Retina (tissue), 1 donor: ENCODE measurements at regions not wholly inside any gene's neighbourhood (a gene's known extent, or its start where the extent isn't known, plus 50 kb on each side); places are given as distances from the start of the nearest gene placed in this dataset.
"Not testable (repeated sequence)": the region's sequence is repeated elsewhere in the genome, so short reads cannot be mapped to it uniquely, and the experiment has no call there.

ENCODE experiments used
- DNase-seq: peaks from one replicate; pipeline ENCODE4 v3.0.0-alpha.2; 2016

DNA sequence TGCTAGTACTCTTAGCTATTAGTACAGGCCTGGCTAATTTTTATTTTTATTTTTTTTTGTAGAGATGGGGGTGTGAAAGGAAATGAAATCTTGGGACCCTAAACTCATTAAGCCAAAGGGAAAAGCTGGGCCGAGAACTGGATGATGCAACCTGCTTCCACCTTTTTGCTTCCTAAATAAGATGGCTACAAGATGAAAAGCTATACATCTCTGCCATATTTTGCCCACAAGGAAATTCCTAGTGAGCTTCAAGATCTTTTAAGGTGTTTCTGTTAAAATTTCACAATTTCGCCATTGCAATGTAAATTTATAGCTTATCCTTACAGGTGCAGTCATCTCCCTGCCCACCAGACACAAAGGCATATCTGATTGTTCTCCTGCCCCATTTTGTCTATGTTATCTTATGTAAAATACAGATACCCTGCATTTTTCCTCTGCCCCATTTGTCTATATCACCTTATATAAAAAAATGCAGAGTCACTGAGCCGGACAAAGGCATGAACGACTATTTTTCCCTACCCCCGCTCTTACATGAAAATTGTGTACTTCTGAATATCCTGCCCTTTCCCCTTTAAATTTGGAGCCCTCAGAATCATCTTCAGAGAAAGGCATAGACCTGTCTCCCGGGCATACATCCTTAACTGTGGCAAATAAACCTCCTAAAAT is 112.0 kb upstream of the SLC38A2 start:
- DNase-seq, result no peak

DNA sequence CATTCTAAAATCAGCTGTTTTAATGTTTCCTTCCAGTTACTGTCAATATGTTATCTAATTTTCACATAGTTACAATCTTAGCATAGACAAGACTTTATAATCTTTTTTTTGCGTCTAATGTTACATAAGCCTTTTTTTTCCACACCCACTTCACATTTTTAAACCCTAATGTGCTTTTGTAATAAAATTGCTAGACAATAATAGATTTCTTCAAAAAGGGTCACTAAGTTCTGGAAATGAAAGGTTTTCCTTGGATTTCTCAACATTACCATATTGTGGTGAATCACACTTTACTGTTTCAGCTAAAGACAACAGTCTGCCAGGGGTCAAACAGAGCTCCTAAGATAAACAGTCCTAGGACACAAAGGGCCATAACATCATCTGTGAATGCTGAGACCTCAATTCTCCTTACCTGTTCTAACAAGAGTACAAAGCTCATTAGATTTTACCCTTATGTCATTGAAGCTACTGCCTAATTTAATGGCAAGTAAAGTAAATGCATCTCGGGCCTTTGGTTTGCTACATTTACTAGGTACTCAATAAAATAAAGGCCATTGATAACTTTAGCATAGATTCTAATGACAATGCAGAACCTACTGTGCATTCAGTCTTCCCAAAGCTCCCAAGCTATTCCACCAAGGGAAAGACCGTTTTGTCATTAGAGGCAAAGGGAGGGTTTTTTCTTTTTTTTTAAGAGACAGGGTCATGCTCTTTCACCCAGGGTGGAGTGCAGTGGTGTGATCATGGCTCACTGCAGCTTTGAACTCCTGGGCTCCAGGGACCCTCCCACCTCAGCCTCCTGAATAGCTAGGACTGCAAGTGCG is 111.2 kb upstream of the SLC38A2 start:
- DNase-seq, result no peak

DNA sequence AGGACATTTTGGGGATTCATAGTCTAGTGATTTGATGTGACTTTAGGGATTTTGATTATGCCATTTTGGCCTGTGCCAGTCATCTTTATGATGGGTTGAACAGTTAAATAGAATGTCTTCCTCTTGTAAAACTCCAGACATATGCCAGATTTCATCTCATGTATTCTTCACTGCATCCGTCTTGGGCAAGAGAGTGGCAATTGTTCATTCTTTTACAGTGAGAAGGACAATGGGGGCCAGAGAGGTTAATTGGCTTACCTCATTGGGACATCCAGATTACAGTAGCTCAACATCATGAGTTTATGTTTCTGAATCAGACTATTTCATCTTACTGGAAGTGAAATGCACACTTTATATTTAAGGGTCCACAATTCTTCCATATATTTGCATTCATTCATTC is 108.2 kb upstream of the SLC38A2 start:
- DNase-seq, result no peak

DNA sequence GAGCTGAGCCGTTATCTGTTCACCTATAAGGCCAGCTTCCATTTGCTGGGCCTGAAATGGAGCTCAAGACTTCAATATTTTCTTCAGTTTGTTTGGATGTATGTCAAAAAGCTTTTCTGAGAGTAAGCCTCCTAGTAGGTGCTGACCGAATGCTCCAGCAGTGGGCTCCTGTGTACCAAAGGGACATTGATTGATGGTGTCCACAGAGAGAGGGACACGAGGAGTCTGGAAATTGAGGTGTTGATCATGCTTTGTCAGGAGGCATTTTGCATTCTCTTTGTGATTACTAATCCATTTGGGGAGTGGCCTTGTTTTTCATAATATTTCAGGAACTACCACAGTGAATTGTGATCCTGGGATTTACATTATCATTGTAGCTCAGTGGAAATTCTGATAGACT is 107.7 kb upstream of the SLC38A2 start:
- no peak for DNase-seq

DNA sequence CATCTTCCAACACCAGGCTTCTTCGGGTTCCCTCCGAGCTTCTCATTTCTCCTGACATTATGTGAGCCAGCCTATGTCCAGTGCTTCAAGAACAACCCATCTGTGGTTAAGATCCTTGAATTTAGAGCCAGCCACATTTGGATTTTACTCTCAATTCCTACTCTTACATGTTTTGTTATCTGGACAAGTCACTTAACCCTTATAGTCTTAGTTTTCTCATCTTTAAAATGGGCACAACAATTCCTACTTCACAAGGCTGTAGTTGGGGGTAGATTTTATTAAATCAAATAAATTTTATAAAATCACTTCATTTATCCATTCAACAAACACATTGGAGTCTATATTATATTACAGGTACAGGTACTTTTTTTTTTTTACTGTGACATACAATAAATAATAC is 105.5 kb upstream of the SLC38A2 start:
- no peak for DNase-seq

DNA sequence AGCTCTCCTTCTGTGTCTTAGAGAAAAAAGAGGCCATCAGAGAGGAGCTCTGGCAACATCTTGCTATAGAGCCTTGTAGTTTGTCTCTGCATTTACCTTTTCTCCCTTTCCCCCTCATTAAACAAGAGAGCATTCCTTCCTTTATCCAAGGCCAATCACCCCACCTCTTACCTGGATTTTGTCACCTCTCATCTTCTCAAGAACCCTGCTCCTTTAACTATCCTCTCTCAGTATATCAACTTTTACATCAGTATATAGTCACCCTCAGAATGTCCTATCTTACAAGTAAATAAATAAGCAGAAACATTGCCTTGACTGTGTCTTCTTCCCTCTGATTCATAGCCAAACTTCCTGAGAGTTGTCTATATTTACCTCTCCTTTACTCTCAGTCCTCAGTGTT is 105.0 kb upstream of the SLC38A2 start:
- no peak for DNase-seq

DNA sequence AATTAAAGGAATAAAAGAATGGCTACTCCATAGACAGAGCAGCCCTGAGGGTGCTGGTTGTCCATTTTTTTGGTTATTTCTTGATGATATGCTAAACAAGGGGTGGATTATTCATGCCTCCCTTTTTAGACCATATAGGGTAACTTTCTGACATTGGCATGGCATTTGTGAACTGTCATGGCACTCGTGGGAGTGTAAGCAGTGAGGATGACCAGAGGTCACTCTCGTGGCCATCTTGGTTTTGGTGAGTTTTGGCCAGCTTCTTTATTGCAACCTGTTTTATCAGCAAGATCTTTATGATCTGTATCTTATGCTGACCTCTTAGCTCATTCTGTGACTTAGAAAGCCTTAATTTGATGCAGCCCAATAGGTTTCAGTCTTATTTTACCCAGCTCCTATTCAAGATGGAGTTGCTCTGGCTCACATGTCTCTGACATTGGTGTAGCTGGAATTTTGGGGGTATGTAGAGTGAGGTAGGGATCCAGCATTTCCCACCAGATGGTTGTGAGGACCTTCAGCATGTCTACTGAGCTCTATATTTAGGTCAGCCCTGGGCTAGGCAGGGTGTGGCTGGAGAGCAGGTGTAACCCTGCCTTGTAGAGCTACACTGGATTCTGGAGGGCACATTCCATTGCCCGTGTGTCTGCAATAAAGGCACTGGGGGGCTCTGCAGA is 103.5 kb upstream of the SLC38A2 start:
- DNase-seq, result no peak

DNA sequence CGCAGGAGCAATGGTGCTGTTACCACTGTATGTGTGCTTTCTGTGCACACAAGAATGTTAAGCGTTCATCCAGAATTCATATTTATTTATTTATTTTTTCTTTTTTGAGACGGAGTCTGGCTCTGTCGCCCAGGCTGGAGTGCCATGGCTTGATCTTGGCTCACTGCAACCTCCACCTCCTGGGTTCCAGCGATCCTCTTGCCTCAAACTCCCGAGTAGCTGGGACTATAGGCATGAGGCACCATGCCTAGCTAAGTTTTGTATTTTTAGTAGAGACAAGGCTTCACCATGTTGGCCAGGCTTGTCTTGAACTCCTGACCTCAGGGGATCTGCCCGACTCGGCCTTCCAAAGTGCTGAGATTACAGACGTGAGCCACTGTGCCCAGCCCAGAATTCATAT is 101.8 kb upstream of the SLC38A2 start:
- DNase-seq, result not testable (repeated sequence)

DNA sequence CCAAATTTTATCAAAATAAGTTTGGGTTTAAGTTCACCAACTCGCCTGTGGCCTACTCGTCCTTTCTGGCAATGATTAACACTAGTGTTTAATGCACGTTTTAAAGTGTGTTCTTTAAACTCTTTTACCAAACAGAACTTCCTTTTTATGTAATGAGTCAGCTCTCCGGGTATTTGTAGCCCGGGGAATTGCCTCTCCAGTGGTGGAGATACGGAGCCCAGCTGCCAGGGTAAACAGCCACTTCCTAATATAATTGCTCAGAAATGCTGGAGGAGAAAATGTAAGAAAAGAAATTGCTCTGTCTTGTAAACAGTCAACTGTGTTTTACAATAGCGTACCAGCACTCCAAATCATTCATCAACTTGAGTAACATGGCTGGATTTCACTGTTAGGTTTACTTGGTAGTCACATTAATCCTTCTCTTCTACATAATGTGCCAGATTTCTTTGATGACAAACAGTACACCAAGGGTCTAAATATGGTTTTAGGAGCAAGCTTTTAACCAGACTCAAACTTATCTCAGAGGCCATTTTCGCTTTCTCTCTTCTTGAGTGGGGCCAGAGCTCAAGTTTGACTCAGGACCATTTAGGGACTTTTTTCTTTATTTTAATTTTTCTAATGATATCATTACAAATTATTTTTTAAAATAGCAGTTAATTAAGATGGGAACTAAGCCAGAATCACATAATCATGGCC is 101.2 kb upstream of the SLC38A2 start:
- no peak for DNase-seq

DNA sequence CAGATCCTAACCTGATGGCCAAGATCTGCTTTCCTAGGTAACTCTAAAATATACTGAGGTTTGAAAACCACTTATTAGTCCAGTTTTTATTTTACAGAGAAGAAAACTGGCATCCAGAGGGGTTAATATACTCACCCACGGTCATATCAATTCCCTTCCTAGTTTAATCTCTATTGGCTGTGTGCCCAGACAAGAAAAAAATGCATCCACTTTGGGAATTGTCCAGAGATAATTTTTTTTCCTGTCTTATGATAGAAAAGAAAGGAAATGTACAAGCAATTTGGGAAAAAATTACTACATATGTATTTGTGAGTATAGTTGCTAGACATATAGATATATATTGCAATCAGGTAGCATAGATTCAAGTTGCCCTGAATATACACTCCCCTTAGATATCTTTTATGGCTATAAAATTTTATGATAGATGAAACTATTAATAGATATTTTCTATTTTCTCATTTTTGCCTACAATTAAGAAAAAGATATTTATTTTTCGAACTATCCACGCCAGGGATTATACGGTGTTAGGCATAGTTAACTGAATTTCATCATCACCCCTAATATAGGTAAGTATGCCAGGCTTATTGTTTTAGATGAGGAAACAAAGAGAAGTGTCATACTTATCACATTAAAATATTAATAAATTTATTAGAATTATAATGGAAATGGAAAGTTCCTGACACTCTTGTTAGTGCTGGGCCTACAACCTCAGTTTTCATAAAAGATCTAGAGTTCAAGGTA is 100.5 kb upstream of the SLC38A2 start:
- no peak for DNase-seq

DNA sequence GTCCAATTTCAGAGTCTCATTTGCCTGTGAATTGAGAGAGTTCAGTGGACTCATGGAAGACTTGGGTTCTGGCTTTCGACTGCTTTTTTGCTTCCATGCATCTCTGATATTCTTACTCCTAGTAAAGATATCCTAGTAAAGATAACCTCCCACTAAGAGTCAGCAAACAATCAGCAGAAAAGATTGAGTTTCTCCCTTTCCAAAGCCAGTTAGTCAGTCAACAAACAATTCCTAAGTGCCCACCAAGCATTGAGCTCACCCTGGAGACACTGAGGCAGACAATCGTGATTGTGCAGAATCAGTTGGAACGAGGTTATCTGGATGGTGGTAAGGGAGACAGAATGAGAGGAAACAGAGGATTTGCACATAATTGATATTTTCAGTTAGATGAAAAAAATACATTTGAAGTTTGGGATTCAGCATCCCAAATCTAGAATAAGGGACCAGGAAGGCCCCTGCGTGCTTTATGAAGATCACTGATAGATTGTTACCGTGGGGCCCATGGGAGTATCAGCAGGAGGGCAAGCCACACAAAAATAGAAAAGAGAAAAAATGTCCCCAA is 99.7 kb upstream of the SLC38A2 start:
- DNase-seq, result no peak

DNA sequence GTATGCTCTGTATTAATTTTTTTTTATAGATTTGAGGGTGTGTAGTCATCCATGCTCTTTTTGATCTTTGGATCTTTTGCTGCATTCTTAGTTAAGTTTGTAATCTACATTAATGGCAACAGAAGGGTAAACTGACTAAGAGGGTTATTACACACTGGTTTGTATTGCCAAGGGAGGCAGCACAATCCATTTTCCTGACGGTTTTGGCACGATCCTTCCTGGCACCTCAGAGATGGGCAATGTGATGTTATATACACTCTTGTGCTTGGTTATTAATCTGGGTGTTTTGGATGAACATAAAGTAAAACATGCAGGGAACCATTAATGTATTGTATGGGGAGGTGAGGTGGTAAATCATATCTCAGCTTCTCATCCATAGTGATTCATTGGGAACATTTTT is 98.8 kb upstream of the SLC38A2 start:
- DNase-seq, result no peak

DNA sequence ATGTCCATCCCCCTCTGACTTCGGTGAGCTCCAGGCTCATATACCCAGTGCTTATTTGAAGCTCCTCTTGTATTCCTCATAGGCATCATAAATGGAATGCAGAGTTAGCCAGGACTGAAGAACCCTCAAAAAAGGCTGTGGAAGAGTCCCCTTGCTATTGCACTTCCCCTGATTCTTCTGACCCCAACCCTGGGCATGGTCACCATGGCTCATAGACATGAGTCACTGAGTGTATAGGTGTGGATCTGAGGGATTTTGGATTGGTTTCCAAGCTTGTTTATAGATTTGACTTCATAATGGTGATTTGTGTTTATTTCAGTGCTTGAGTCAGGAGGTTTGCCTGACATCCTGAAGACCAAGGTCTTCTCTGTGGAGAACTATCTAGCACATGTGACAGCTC is 98.4 kb upstream of the SLC38A2 start:
- no peak for DNase-seq

DNA sequence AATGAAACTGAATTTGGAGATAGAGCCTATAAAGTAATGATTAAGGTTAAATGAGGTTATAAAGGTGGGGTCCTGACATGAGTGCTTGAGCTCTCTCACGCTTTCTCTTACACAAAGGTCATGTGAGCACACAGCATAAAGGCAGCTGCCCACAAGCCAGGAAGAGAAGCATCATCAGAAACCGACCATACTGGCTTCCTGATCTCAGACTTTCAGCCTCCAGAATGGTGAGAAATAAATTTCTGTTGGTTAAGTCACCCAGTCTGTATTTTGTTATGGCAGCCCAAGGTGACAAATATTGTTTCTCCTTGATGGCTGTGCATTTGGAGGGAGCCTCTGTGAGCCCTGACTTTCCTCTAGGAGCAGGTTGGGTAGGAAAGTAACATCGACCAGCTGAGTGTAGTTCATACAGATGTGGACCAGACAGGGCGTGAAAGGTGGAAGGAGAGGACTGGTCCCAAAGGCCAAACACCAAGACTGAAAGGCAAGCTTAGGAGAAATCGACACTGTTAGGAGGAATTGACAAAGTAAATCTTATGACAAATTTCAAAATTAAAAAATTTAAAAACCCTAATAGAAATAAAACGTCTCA is 97.6 kb upstream of the SLC38A2 start:
- DNase-seq, result no peak

DNA sequence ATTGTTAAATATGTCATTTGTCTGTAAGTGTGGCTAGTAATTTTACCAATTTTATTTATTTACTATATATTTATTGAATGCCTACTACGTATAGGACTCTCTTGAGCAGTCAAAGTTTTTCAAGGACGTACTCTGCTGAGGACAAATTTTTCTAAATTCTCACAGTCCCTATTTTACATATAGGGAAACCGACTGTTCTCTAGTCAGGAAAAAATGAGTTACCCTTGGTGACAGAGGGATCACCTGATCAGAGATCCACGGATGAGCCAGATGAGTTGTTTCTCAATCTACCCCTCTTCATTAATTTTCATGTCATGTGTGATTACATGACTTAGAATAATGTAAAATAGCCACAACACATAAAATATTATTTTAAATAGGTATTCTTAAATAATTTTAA is 96.2 kb upstream of the SLC38A2 start:
- no peak for DNase-seq

DNA sequence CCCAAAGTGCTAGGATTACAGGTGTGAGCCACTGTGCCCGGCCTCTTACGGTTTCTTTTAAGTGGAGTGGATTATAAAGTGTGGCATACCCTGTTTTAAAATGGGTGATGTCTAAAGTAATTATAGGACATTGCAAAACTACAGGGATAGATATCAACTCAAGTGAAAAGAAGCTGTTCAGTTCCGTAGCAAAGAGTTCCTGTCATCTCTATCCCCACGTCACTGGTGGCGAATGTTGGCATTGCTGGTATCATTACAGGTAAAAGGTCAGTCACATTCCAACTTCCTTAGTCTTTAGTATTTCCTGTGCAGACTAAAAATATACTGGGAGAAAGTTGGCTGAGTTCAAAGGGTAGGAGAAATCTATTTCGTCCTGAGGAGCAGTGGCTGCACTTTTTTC is 95.6 kb upstream of the SLC38A2 start:
- DNase-seq, result no peak

DNA sequence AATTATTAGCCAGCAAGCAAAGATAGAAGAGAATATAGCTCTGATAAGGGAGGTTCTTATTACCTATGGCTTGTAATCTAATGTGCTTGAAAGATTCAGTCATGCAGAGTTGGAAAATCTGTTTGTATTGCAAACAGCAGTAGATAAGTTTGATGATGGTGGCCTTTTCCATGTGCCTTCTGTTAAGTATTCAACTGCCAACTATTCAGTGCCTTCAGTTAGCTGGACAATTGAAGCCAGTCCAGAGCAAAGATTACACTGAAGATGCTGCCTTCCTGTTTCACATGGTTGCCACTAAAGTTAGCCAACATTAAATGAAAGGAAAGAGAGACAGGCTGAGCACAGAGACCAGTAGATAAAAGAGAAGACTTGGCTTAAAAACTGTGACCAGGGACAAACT is 92.7 kb upstream of the SLC38A2 start:
- no peak for DNase-seq

DNA sequence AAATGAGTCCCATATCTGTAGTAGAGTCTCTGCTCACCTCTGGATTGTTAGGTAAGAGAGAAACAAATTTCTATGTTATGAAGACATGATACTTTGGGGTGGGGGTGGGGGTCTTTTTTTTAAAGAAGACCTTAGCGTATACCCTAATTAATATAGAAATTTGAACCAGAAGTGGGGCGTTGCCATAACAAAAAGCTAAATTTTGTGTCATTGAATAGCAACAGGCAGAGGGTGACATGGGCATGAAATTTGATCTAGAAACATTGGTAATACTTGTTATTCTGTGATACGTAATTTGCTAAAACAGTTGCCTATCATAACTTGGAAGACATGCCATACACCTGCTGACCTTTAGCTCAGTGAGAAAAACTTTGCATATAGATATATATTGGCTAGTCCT is 92.3 kb upstream of the SLC38A2 start:
- no peak for DNase-seq

DNA sequence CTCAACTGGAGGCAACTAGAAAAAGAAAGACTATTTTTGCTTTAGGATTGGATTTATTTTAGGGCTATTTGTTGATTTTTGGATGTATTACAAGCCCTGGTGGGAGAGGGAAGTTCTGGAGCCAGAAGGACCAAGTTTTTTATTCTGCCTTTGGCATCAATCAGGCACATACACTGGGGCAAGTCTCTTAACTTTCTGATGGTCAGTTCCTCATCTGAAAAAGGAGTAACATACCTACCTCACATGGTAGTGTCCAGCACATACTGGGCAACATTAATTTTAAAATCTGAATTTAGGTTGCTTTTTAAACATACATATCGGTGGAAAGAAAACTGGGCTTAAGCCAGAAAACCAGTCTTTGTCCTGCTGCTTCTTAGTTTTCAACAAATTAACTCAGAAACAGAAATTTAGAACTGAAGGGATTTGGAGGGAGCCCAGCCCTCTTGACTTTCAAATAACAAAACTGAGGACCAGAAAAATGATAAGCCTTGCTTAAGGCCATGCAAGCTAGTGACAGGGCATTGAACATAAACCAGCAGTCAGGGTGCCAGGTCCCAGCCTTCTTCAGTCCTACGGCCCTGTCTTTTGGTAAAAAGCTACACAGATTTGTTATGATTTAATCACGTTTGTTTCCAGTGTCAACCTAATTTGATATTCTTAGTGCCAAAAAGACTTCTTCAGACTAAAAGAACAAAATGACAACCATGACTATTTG is 90.2 kb upstream of the SLC38A2 start:
- no peak for DNase-seq

DNA sequence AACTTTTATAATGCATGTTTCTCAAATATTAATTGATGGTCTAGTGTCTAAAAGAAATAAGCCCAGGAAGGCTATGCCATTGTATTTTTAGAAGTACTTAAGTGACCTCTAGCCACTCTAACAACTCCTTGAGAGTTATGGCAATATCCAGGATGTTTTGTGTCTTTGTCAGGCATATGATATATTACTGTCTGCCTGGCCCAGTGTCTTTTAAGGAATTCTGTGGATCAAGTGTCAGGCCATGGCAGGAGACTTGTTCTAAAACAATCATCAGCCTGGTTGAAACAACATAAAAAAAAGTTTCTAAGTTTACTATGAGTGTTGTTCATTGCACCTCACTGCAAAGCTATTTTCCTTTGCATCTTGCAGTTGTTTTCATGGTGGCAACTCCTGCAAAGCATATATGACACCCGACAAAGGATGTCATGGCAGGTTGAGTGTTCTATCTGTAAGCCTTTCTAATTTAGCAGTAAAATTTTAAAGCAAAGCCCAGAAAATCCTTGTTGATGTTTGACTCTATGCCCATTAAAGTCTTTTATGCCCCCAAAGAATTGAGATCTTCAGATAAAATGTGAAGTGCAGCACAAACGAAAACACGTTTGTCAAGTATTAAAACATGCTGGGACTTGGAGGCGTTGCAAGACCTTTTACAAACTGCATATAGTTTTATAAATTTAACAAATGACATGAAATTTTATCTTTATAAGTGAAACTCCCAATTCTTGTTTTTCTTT is 89.5 kb upstream of the SLC38A2 start:
- DNase-seq, result no peak

DNA sequence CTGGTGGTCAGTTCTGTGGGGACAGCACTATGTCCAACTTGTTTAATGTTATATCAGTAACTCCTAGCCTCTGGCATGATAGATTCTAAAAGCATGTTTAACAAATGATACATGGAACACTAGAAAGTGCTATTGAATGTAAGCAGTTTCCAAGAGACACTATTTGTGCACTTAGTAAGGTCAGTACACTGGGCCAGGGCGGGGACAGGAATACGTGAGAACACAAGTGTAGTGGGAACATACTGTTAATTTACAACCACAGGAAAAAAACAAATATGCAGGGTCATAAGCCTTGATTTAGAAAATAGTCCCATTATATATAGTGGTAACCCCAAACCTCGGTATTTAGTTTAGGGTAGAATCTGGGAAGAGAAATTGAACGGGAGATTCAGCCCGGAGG is 88.9 kb upstream of the SLC38A2 start:
- DNase-seq, result no peak
